ENCODE measurements at regions not wholly inside any gene's neighbourhood (a gene's known extent, or its start where the extent isn't known, plus 50 kb on each side); places are given as distances from the start of the nearest gene placed in this dataset.

DNA sequence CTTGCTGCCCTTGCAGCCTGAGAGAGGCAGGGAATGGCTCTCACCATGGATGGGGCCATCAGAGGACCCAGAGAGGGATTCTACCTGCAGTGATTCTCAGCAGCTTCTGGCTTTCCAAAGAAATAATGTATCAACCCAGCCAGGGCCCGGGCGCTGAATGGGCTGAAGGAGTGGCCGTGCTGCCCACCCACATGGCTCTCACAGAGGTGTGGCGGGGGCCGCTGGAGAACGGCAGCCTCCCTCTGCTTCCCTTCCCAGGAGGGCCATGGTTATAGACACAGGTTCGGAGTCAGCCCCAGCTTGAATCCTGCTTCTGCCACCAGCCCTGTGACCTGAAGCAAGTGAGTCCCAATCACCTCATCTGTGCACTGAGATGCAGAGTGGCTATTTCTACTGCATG lies 82.7 kb downstream of the THAP12 start:
- no peak for DNase-seq

DNA sequence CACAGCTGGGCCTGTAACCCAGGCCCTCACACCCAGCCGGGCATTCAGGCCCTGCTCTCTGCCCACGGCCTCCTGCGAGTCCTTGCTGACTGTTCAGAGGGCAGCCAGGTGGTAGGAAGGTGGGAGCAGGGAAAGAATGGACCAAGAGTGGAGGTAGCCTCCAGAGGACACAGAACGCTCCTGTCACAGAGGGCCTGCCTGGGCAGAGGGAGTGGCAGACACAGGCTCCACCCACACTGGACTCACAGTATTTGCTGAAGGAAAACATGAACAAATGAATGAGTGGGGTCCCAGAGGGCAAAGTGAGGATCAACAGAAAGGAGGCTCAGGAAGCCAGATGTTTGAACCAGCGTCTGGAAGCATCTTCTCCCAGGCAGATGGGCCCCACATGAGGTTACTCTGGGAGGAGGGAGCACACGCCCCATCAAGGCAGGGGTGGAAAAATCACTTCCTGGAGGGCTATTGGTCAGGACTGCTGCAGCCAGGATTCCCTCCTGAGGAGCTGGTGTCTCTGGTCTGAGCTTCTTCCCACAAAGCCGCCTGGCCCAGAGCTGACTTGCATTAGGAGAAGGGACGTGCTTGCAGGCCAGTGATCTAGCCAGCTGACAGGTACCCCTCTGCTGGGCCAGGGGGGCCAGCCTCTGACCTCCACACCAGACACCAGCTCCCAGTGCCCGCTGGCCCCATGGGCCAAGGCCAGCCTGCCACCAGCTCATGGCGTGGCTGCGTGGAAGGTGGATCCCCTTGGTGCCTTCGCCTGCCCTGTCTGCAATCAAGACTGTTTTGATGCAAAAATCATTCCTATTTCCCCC lies 84.0 kb downstream of the THAP12 start:
- DNase-seq: no peak

DNA sequence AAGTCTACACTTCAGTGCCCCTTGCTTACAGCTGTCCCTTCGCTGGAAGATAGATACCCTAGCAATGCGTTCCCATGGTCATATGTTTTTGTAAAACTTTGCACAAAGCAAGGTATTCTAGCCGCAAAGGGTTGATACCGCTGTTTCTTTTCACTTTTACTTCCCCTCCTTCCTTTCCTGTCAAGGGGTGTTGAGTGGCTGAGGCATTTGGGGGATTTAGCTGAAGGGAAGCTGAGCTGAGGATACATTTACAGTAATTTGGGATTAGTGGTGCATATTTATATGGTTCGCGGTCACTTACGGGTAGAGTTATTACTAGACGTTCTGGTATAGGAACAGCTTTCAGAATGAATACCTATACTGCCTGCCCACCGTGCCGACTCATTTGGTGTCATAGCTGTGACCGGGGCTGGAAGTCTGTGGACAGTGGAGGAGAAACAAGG lies 86.9 kb upstream of the WNT11 start:
- DNase-seq: no peak

DNA sequence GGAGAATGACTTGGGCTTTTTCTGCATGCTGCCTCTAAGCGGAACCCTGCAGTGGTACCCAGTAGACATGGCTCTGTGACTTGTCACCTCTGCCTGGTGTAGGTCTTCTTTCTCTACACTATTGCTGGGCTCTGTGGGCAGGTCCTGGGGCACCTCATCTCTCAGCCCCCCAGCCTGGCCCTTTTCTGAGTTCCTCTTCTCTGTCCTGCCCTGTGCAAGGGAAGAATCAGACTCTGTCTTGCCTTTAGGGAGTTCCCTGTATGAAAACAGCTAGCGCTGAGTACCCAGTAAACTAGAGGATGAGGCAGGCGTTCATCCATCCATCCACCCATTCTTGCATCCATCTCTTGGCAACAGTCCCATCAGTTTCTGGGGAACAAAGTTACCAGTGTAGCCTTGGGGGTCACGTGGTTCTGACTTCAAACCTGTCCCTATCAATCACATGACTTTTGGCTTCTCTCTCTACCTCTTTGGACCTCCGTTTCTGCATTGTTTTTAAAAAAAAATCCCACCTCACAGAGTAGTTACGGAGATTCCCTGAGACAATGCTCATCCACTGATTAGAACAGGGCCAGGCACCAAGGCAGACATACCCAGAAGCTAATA lies 86.4 kb upstream of the WNT11 start:
- DNase-seq: no peak

DNA sequence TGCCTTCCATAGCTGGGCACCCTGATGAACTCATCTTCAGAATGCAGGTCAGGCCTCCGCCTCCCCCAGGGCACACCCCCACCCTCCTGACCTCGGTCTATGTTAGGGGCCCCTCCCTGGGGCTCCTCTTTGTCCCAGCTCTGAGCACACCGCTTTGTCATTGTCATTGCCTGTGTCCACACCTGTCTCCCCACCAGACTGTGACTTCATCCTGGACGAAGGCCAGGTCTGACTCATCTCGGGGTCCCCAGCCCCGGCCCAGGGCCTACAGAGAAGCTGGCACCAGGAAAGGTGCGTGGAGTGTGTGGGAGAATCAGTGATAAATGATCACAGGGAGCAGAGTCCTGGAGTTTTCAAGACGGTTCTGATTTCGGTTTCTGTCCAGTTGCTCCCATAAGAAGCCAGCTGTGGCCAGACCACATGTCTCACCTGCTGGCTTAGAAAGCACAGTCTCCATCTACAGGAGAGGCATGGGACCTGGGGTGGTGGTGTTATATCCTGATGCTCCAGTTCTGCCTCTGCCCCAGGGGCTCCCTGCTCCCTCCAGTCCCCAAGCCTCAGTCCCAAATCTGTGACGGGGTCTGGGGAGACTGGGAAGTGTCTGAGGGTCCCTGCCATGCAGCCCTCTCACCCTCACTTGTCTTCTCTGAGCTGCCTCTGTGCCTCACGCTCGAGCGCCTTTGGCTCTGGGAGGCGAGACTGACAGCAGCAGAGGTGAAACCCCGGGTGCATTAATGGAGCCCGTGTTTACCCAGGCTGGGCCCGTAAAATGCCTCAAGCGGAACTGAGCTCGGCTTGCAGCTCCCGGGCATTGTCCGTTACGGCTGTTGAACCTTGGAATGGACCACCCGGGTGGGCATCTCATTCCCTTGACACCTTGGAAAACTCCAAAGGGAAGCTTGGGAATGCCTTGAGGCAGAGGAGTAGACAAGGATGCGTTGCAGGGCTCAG lies 85.5 kb upstream of the WNT11 start:
- no peak for DNase-seq

DNA sequence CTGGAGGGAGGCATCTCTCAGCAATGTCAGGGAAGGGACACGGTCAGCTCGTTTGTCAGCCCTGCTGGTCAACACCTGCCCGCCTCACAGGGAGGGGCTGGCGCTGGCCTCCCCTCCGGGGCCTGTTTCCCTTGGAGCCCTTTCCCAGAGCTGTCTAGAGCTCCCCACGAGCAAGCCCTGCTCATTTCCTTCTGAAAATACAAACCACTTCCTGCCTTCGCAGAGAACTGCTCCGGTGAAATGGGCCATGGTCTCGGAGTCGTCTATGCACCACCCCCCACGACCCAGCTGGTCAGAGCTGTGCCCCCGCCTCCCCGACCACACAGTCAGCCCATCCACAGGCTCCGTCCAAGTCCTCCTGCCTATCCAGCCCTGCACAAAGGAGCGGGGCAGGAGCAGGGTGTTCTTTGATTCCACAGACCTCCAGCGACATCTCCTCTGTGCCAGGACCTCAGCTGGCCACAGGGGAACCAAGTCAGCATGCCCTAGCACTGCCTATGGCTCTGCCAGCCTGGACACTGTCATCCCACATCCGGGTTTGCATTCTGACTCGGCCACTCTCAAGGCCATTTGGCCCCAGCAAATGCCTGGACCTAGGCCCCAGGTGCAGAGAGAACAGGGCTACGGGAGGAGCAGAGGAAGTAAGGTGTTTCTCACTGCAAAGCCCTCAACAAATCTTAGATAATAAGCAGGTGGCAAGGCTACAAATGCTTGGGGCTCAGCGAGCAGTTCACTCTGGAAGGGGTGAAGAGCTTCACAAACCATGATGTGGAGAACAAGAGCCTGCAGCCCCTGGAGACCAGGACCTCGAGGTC lies 82.1 kb upstream of the WNT11 start:
- DNase-seq: no peak

DNA sequence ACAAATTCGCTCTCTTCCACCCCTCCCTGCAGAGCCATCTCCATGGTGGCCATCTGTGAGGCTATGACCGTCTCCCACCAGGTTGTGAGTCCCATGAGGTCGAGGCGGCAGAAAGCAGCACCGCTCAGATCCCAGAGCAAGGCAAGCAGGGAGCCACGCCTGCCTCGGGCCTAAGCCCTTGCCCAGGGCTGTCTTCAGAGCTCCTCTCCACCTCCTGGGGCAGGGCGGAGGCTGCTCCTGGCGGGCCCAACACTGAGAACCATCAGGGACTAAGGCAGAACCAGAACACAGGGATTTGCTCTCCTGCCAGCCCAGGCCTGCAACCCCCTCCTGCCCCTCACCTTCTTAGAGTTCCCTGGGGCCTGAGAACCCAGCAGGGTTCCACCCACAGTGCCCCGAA lies 80.9 kb upstream of the WNT11 start:
- DNase-seq: no peak

DNA sequence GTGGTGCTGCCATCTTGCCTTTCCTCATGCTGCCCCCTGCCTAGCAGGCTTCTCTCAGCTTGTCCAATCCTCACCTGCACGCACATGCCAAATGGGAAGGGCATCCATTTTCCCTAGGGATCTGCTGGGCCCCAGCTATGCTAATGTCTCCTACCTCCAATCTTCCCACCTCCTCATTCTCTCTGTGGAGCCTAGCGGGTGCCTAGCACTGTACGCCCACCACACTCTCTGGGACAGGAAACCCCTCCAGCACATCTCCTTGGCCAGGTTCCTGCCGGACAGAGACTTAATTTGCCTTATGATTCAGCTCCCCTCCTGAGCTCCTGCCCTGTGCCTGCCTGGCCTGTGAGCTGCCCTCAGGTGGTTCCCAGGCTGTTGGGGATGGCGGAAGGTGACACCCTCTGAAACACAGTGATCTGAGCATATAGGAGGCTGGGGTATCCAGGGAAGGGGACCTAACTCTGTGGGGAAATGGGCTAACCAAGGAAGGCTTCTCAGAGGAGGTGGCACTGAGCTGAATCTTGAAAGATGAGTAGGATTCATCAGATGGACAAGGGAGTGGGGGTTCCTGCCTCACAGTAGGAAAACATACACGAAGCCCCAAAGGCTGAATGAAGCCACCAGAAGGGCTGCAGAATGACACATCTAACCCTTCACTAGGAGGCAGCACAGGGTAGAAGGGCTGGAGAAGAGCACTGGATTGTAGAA lies 79.2 kb upstream of the WNT11 start:
- no peak for DNase-seq

DNA sequence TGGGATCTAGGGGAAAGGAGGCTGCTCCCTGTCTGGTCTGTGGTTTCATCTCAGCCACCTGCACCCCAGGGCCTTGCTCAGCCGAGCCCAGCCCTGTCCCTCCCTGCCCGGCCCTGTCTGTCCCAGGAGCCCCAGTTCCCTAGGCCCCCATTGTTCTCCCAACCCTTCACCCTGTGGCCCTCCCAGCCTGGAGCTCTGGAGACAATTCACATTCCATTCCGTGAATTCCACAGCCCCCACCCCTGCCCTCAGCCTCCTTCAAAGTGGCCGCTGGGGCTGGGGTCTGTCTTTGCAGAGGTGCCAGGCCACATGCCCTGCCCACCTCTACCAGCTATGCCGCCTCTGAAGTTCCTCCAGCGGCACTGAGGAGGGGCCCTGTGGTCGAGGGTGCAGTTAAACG lies 77.9 kb upstream of the WNT11 start:
- DNase-seq: no peak

DNA sequence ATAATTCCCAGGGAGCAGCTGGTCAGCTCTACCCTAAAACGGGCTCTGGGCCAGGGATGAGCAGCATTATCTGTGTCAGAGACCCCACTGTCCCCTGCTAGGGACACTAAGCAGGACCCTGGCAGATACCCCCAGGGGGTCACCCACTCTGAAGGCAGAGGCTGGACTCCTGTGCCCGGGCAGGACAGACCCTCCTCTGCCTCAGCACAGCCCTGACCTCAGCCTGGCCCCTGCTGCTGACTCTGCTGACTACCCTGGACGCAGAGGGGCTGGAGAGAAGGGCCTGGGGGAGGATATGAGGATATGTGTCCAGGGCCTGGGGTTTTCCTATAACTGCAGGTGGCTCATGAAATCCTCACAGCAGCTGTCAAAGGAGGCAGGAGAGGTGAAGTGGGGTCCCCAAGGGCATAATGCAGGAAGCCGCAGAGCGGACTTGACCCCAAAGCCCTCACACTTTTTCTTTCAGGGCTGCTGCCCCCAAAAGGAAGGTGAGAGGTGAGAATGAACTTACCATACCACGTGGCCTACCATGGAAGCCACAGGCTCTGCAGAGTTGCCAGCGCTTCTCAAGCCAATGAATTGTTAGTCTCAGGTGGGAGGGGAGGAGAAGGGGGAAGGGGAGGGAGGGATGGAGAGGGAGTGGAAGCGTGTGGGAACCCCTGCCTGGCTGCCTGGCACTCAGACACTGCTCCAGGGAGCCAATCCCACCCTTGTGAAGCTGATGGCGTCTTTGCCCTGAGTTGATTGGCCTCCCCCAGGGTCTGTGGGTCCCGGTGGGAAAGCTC lies 76.7 kb upstream of the WNT11 start:
- DNase-seq: no peak

DNA sequence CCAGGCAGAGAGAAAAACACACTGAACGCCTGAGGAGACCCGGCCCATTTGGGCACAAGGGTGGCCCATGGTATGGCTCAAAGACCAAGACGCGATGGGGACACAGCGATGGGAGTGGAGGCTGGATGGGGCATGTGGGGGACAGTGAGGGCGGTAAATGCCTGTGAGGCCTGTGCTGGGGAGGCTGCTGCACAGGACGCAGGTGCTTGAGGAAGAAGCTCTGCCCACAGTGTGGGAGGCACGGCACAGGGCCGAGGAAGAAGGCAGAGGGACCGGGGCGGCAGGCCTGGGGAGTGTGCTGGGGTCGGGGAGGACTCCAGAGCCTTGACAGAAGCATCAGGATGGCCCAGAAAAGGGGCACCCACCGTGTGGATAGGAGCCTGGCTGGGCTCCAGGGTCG lies 75.9 kb upstream of the WNT11 start:
- no peak for DNase-seq

DNA sequence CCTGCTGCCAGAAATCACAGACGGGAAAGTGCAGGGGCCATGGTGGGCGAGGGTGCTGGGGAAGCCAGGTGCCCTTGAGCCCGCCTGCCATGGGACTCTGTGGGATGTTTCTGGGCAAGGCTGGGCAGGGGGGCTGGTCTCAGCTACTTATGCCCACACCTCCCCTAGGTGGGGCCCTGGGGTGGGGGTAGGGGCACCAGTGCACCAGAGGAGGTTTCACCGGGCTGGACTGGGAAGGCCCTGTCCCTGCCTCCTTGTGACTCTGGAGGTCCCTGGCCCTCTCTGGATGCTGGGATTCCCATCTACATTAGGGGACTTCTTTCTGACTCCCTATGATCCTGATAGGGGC lies 75.2 kb upstream of the WNT11 start:
- no peak for DNase-seq

DNA sequence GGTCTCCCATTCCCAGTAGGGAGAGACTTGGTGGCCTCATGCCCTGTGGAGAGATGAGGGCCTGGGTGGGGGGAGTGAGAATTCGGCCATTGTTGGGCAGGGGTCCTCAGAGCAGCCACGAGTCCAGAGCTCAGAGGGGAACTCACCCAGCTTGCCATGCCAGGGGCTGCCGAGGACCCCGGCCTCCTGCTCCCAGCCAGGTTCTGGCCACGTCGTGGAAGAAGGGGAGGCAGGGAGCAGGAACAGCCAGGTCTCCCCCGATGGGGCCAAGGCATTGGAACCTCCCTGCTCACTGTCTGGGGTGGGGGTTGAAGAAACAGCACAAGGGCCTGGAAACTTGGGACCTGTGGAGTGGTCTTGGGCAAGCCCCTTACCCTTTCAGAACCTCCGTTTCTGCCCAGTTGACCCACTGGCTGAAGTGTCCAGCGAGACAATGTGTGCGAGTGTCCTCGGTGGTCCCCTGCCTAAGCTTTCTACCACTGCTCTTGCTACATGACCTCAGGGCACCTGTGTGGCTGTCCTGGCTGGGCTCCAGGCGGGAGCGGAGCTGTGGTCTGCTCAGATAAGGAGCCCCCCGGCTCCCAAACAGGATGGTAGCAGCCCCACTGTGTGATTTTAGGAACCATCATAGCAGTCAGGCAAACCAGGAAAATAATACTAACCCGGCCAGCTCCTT lies 74.7 kb upstream of the WNT11 start:
- no peak for DNase-seq

DNA sequence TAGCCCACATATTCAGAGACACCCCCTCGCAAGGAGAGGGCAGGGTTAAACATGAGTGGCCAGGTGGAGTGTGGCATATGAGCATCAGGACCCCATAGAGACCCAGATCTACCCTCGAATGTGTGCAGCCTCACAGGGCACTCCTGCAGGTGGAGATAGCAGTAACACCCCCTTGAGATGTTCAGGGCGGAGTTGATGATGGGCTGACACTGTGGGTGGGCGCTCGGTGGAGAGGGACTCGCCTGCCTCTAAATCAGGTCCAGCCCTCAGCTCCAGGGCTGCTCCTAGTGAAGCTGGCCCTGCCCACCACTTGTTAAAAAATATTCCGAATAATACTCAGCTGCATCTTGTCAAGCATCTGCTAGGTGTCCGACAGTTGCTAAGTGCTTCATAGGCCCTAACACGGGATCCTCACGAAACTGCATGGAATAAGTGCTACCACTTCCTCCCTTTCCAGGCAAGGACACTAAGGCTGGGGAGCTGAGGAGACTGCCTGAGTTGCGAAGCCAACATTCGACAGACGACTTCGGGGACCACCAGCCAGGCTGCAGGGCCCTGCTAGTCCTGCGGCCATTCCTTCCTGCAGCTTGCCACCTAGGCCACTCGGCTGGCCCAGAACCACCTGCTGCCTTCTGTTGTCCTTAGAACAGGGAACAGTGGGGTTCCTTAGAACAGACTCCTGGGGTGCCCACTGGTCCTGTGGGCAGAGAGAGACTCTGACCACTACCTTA lies 74.0 kb upstream of the WNT11 start:
- no peak for DNase-seq

DNA sequence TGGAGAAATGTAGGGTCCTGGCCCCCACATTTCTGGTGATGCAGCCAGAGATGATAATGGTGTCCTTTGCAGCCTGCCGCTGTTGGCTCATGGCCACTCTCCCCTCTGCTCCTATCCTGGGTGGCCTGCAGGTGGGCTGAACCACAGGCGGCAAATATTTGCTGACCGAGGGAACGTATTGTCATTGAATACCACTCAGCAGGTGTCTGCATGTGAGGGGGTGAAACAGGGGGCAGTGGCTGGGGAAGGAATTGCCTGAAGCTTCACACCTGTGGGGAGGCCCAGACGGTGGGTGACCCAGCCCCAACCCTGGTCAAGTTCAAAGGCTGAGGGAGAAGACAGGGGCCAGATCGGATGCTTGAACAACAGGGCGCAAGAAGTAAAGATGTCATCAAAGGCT lies 73.3 kb upstream of the WNT11 start:
- no peak for DNase-seq

DNA sequence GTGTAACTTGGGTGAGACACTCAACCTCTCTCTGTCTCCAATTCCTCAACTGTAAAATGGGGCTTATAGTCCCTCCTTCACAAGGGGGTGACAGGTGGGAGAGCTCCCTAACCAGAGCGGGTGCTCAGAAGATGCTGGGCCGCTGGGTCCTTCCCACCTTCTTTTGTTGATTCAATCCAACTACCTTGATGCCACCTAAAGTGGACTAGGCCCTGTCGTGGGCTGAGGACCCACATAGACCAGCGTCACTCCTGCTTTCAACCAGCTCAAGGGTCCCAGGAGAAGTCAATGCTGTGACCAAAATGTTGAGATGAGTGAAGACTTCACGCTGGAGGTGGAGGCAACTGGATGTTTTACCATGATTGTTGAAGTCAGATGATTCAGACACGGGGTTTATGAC lies 72.7 kb upstream of the WNT11 start:
- no peak for DNase-seq

DNA sequence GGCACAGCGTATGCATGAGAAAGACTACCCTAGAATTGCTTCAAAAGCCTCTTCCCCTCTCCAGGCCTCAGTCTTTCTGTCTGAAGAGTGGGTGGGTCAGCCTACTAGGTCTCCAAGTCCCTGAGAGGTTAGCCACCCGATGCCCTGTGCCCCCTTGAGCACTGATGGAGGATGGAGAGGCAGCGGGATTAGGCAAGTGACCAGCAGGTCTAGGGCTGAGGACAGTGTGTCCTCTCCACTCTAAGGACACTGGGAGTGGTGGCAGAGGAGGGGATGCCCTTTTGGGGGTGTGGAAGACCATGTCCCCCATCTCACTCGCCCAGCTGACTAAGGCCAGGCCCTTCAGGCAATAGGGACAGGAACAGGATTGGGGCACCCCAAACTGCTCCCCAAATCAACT lies 72.2 kb upstream of the WNT11 start:
- DNase-seq: no peak

DNA sequence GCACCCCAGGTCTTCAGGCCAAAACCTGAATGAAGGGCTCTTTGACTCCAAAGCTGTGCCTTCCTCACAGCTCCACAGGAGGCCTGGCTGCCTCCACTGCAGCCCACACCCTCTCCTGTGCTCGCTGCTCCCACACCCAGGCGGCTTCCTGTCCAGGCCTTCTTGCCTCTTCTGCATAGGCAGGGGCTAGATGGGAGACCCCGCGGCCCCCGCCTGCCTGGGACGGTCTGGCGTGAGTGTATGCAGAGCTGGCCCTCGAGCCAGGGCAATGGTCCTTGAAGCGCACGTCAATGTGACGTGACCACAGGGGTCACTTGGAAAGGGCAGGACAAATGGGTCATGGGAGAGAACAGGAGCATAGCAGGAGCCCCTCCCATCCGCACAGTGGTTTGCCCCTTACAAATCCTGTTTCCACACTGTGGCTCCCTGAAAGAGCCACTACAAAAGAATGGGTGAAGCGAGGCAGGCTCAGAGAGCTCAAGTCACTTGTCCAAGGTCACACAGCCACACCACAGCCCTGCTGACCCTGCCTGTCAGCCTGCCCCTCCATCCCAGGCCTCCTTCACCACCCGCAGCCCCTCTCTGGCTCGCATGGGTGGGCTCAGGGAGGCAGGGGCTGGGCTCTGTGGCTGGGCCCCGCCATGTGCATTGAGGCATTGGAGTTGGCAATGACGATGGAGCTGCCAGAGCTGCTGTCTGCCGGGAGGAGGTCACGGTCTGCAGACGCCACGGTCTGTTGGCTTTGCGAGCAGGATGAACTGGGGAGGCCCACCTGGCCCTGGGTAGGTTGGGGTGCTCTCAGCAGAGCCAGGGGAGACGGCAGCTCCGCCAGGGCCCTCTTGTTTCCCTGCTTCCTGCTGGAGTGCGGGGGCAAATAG lies 71.2 kb upstream of the WNT11 start:
- no peak for DNase-seq

DNA sequence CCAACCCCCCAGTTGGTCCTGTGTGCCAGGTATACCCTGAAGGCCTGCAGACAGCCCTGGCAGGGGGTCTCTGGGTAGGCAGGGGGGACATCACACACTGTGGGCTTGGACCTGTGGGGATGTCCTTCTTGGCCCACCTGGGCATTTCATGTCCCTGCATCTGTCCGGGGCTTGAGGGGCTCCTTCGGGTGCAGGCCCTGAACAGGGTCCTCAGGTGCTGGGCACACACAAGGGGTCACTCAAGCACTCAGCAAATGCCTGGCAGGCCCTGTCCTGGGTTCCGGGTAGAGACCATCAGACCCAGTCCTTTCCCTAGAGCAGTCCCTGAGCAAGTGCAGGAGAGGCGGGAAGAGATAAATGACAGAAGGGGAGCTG lies 70.5 kb upstream of the WNT11 start:
- DNase-seq: no peak

Data from NCI-H1105 (cell line).